ENCODE measurements at regions not wholly inside any gene's neighbourhood (a gene's known extent, or its start where the extent isn't known, plus 50 kb on each side); places are given as distances from the start of the nearest gene placed in this dataset.
"Not testable (repeated sequence)": the region's sequence is repeated elsewhere in the genome, so short reads cannot be mapped to it uniquely, and the experiment has no call there.

DNA sequence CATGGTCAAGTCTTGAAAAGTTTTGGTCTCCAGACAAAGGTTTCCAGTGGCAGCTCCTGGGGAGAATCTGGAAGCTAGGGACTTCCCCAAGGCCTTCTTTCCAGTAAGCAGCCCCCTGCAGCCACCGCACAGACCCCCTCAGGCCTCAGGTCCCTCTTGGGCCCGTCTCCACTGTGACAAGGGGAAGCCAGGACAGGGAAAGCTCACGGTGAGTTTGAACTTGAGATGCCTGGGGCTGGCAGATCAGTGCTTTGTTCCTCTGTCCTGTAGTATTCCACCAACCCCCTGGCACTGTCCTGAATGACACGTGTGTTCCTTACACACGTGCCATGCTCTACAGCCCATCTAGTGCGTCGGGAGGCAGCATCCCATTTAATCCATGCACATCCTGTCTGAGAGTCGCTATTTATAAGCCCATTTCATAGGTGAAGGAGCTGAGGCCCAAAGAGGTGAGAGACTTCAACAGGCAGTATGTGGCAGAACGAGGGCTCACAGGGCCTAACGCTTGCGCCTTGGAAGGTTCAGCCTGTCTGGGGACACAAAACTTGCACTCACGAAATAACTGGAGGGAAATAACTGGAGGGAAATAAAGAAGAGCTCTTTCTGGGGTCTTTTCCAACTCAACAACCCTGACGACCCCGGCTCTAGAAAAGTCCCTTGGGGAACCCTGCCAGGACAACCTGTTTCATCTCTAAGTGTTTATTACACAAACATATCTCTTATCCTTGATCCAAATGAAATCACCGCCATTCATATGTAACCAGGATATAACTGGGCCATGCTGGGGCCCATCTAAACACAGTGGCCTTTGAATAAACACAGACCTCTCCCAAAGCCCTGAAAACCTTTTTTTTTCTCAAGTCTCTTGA lies 123.0 kb downstream of the BANF2 start:
- TF ChIP-seq, protein P1, sequence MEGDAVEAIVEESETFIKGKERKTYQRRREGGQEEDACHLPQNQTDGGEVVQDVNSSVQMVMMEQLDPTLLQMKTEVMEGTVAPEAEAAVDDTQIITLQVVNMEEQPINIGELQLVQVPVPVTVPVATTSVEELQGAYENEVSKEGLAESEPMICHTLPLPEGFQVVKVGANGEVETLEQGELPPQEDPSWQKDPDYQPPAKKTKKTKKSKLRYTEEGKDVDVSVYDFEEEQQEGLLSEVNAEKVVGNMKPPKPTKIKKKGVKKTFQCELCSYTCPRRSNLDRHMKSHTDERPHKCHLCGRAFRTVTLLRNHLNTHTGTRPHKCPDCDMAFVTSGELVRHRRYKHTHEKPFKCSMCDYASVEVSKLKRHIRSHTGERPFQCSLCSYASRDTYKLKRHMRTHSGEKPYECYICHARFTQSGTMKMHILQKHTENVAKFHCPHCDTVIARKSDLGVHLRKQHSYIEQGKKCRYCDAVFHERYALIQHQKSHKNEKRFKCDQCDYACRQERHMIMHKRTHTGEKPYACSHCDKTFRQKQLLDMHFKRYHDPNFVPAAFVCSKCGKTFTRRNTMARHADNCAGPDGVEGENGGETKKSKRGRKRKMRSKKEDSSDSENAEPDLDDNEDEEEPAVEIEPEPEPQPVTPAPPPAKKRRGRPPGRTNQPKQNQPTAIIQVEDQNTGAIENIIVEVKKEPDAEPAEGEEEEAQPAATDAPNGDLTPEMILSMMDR (IDR thresholded peaks at IDR 0.05; ENCODE audit: insufficient read depth, low read depth, low read length) = no peak
- no peak for DNase-seq (ENCODE audit: low read depth)
- no peak overlapping the region for H3K4me3 ChIP-seq (ENCODE audit: low read depth, low read length)

DNA sequence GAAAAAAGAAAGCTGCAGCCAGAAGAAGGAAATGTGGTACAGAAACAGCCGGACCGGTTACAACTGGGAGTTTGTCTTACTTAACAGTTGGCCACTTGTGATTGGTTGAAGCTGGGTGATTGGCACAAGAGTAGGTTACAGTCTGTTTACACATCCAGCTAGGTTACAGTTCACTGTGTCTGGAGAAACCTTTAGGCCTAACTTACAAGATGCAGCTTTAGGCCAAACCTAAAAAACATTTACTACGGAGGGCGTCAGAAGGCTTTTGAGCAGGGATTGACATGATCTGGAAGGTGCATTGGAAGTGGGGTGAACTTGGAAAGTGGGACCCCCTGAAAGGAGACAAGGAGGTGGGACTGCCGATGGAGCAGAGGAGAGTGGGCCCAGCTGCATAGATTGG lies 122.3 kb downstream of the BANF2 start:
- DNase-seq (ENCODE audit: low read depth) = peak; percentile 92
- no peak overlapping the region for H3K4me3 ChIP-seq (ENCODE audit: low read depth, low read length)
- TF ChIP-seq, protein P1 (IDR thresholded peaks at IDR 0.05; ENCODE audit: insufficient read depth, low read depth, low read length) = no peak

DNA sequence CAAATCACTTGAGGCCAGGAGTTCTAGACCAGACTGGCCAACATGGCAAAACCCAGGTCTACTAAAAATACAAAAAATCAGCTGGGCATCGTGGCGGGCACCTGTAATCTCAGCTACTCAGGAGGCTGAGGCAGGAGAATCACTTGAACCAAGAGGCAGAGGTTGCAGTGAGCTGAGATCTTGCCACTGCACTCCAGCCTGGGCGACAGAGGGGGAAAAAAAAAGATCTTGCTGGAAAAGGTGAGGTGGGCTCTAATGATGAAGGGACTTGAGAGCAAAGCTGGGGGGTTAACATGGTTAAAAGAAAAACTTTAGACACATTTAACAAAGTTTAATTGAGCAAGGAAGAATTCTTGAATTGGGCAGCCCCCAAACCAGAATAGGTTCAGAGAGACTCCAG lies 121.8 kb downstream of the BANF2 start:
- DNase-seq (ENCODE audit: low read depth) = not testable (repeated sequence)

DNA sequence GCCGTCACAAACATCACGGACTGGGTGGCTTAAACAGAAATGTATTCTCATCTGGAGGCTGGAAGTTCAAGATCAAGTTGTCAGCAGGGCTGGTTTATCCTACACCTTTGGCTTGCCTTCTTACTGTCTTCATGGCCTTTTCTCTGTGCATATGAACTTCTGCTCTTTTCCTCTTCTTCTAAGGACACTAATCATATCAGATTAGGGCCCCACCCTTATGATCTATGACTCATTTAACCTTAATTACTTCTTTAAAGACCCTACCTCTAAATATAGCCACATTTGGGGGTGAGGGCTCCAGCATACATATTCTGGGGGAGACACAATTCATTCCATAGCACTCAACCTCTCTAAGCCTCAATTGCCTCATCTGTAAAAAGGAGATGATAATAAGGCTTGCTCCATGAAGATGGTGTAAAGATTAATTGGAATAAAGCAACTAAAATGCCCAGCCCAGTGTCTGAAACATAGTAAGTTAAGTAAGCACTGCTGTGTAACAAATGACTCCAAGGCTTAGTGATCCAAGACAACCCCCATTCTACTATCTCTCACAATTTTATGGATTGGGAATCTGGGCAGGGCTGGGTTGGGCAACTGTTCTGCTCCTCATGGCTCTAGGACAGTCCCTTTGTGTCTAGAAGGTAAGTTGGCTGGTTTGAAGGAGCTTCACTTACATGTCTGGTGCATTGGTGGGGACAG lies 119.8 kb downstream of the BANF2 start:
- no peak overlapping the region for H3K4me3 ChIP-seq (ENCODE audit: low read depth, low read length)
- no peak for DNase-seq (ENCODE audit: low read depth)
- TF ChIP-seq, protein P1 (IDR thresholded peaks at IDR 0.05; ENCODE audit: insufficient read depth, low read depth, low read length) = no peak

More for the DNA sequence above, 121.8 kb downstream of the BANF2 start:
- not testable (repeated sequence) for H3K4me3 ChIP-seq (ENCODE audit: low read depth, low read length)

DNA sequence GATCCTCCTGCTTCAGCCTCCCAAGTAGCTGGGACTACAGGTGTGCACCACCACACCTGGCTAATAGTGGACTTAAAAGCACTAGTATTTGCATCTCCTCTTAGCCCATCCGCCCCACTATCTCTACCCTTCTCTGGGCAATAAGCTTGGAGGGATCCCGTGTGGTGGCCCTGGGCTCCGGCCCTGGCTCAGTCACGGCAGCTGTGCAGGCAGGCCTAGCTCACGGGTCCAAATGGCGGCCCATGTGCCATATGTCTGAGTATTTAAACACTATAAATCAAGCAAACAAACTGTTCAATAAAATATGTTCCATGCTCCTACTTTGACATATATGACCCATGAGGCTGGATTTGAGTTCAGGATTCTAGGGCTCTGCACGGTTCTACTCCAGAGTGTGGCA lies 118.4 kb downstream of the BANF2 start:
- H3K4me3 ChIP-seq (ENCODE audit: low read depth, low read length) = no peak overlapping the region
- DNase-seq (ENCODE audit: low read depth) = no peak
- TF ChIP-seq, protein P1 (IDR thresholded peaks at IDR 0.05; ENCODE audit: insufficient read depth, low read depth, low read length) = no peak

DNA sequence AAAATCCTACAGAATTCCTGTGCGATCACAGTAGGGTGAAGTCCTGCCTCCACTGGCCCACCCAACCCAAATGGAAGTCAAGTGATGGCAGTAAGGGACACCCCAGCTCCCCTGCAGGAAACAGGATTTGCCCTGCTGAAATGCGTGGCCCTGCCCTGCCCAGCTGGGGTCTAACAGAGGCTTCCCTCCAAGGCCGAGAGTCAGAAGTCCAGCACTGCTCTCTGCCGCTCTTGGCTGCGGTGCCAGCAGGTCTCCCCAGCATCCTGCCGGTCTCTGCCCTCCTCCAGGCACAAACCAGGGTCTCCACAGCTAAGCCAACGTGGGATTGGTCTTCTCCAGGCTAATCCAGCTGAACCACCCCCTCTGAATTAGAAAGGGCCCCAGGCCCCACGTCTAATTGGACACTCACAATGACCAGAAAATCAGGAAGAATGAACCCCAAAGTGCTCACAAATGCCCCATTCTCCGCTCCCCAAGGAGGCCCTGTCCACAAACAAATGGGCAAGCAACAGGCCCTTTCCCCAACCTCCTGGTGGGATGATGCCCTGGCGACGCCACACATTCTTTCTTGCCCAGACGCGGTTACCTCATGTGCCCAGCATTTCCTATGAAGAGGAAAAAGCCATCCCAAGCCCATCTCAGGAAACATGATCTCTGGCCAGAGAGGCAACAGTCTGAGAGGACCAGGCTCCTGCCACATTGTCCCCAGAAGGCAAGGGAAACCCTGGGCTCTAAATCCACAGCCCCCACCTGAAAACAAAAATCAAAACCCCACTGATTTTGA lies 117.2 kb downstream of the BANF2 start:
- H3K4me3 ChIP-seq (ENCODE audit: low read depth, low read length) = no peak overlapping the region
- TF ChIP-seq, protein P1 (IDR thresholded peaks at IDR 0.05; ENCODE audit: insufficient read depth, low read depth, low read length) = no peak
- DNase-seq (ENCODE audit: low read depth) = no peak

DNA sequence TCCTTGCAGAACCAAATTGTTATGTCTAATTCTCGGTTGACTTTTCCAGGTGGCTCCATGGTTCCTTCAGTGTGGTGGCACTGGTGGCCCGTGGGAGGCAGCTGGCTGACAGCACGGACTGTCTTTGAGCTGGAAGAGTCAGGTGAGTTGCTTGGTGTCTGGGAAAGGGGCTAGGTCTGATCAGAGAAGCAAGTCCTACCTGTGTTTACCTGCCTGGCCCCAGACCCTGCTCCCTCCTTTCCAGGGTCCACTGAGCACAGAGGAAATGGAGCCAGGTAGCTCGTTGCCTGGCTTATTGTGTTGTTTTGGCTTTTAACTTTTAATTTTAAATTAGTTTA lies 111.8 kb downstream of the BANF2 start:
- no peak overlapping the region for H3K4me3 ChIP-seq (ENCODE audit: low read depth, low read length)
- TF ChIP-seq, protein P1 (IDR thresholded peaks at IDR 0.05; ENCODE audit: insufficient read depth, low read depth, low read length) = no peak
- no peak for DNase-seq (ENCODE audit: low read depth)

Data from fibroblast of villous mesenchyme (primary cell).